ENCODE measurements at regions not wholly inside any gene's neighbourhood (a gene's known extent, or its start where the extent isn't known, plus 50 kb on each side); places are given as distances from the start of the nearest gene placed in this dataset.

GRCh38 chr5:26430323-26430722 is 608.1 kb downstream of the CDH9 start:
- TF ChIP-seq CTCF (conservative IDR thresholded peaks at IDR 0.05) = no peak
- no peak for DNase-seq
- Histone ChIP-seq H3K9ac (ENCODE audit: extremely low read depth, low read length, poor library complexity, severe bottlenecking) (no peak overlapping the region), H3K4me3 (ENCODE audit: low read length) (no peak overlapping the region), H3K4me1 (ENCODE audit: control insufficient read depth, insufficient read depth, low read length) (no peaks in the 10 kb centered on the region), H3K27ac (ENCODE audit: low read depth, low read length) (no peak overlapping the region), H3K27me3 (ENCODE audit: control insufficient read depth, insufficient read depth, low read length, poor library complexity, severe bottlenecking) (no peaks in the 10 kb centered on the region), H3K9me3 (ENCODE audit: control insufficient read depth, low read length) (no peaks in the 10 kb centered on the region), H3K36me3 (ENCODE audit: control insufficient read depth, insufficient read depth, low read length) (no peaks in the 10 kb centered on the region)
- Mint-ChIP-seq H3K9me3 (no peaks in the 10 kb centered on the region), H3K27me3 (ENCODE audit: insufficient read depth) (no peaks in the 10 kb centered on the region), H3K4me1 (no peaks in the 10 kb centered on the region), H3K36me3 (ENCODE audit: low read depth) (no peaks in the 10 kb centered on the region), H3K4me3 (no peak overlapping the region), H3K27ac (no peak overlapping the region)
- WGBS, 2 experiments (ENCODE audit: insufficient coverage in 1 of 2, insufficient read length in 1 of 2) = 84 to 88% methylated on average over 1 to 2 of the region's 2 CpGs

DNA sequence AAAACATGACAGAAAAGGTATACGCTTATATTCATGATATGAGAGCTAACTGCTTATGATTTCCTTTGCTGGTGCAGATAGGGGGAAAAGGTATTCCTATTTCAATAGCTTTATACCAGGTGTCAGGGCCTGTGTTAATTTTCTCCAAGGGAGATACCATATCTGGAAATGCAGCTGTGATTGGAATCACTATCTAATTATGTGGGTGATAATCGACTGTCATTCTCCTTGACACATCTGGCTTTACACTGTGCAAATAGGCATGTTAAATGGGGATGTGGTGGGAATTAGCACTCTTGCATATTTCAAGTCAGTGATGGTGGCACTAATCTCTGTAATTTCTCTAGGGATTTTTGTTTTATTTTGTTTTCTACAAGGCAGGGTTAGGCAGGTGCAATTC is 611.1 kb downstream of the CDH9 start:
- Mint-ChIP-seq H3K4me3 (no peak overlapping the region), H3K9me3 (no peaks in the 10 kb centered on the region), H3K27ac (no peak overlapping the region), H3K4me1 (no peaks in the 10 kb centered on the region), H3K27me3 (ENCODE audit: insufficient read depth) (no peaks in the 10 kb centered on the region), H3K36me3 (ENCODE audit: low read depth) (no peaks in the 10 kb centered on the region)
- H3K9me3 ChIP-seq (ENCODE audit: control insufficient read depth, low read length) = no peaks in the 10 kb centered on the region
- no peak overlapping the region for H3K9ac ChIP-seq (ENCODE audit: extremely low read depth, low read length, poor library complexity, severe bottlenecking)
- no peak overlapping the region for H3K27ac ChIP-seq (ENCODE audit: low read depth, low read length)
- no peaks in the 10 kb centered on the region for H3K27me3 ChIP-seq (ENCODE audit: control insufficient read depth, insufficient read depth, low read length, poor library complexity, severe bottlenecking)
- TF ChIP-seq CTCF (conservative IDR thresholded peaks at IDR 0.05) = no peak
- WGBS, 2 experiments (ENCODE audit: insufficient coverage in 1 of 2, insufficient read length in 1 of 2) = 89 to 100% methylated on average over 2 of the region's 2 CpGs
- DNase-seq = no peak
- H3K4me1 ChIP-seq (ENCODE audit: control insufficient read depth, insufficient read depth, low read length) = no peaks in the 10 kb centered on the region
- no peak overlapping the region for H3K4me3 ChIP-seq (ENCODE audit: low read length)
- H3K36me3 ChIP-seq (ENCODE audit: control insufficient read depth, insufficient read depth, low read length) = no peaks in the 10 kb centered on the region

DNA sequence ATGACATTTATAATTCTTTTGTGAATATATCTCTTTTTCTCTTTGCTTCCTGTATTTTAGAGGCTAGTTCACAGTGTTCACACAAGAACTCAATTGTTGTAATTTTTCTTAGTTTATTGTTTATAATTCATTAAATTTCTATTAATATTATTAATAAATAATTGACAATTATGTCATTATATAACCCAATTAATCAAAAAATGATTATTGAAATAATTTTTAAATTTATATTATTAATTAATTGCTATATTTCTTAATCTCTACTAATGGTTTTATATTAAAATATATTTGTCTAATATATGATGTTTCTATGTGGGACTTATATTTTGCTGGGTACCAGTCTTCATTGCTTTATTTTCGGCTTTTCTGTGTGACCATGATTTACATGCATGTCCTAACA is 618.4 kb downstream of the CDH9 start:
- no peak for DNase-seq
- H3K4me1 Mint-ChIP-seq = no peaks in the 10 kb centered on the region
- no peaks in the 10 kb centered on the region for H3K36me3 Mint-ChIP-seq (ENCODE audit: low read depth)
- Histone ChIP-seq H3K36me3 (ENCODE audit: control insufficient read depth, insufficient read depth, low read length) (no peaks in the 10 kb centered on the region), H3K27me3 (ENCODE audit: control insufficient read depth, insufficient read depth, low read length, poor library complexity, severe bottlenecking) (no peaks in the 10 kb centered on the region), H3K4me3 (ENCODE audit: low read length) (no peak overlapping the region), H3K9me3 (ENCODE audit: control insufficient read depth, low read length) (no peaks in the 10 kb centered on the region), H3K9ac (ENCODE audit: extremely low read depth, low read length, poor library complexity, severe bottlenecking) (no peak overlapping the region), H3K27ac (ENCODE audit: low read depth, low read length) (no peak overlapping the region), H3K4me1 (ENCODE audit: control insufficient read depth, insufficient read depth, low read length) (no peaks in the 10 kb centered on the region)
- no peaks in the 10 kb centered on the region for H3K27me3 Mint-ChIP-seq (ENCODE audit: insufficient read depth)
- no peaks in the 10 kb centered on the region for H3K9me3 Mint-ChIP-seq
- no peak overlapping the region for H3K27ac Mint-ChIP-seq
- no peak overlapping the region for H3K4me3 Mint-ChIP-seq
- TF ChIP-seq CTCF (conservative IDR thresholded peaks at IDR 0.05) = no peak
- 100% methylated on average over 1 of the region's 1 CpG; no CpG with 5 or more reads in 1 of the 2 experiments for WGBS, 2 experiments (ENCODE audit: insufficient coverage in 1 of 2, insufficient read length in 1 of 2)

Measured in endodermal cell (in vitro differentiated cells).